ENCODE measurements at regions not wholly inside any gene's neighbourhood (a gene's known extent, or its start where the extent isn't known, plus 50 kb on each side); places are given as distances from the start of the nearest gene placed in this dataset.

GRCh38 chr10:4004990-4005389 lies 220.0 kb upstream of the KLF6 start:
- TF ChIP-seq RBM17 (IDR thresholded peaks at IDR 0.05; ENCODE audit: borderline replicate concordance, low read depth, low read length) (no peak), FOXJ3 (CRISPR knock-in tag; IDR thresholded peaks at IDR 0.05) (no peak), TAF1 (IDR thresholded peaks at IDR 0.05; ENCODE audit: control insufficient read depth, extremely low read depth, insufficient read depth, low read length, severe bottlenecking) (no peak), CREM (IDR thresholded peaks at IDR 0.05; ENCODE audit: low read depth) (no peak), MITF (IDR thresholded peaks at IDR 0.05) (no peak), ZBTB1 (CRISPR knock-in tag; IDR thresholded peaks at IDR 0.05; ENCODE audit: borderline replicate concordance, low read depth) (no peak)

Measured in K562 (cell line).